ENCODE measurements at regions not wholly inside any gene's neighbourhood (a gene's known extent, or its start where the extent isn't known, plus 50 kb on each side); places are given as distances from the start of the nearest gene placed in this dataset.
"Not testable (repeated sequence)": the region's sequence is repeated elsewhere in the genome, so short reads cannot be mapped to it uniquely, and the experiment has no call there.

GRCh38 chr5:162668926-162669325 is 601.4 kb downstream of the GABRG2 start:
- H3K4me1 ChIP-seq = no peaks in the 10 kb centered on the region
- no peaks in the 10 kb centered on the region for H3K9me3 ChIP-seq
- no peaks in the 10 kb centered on the region for H3K27me3 ChIP-seq
- H3K27ac ChIP-seq = no peak overlapping the region
- no peak for TF ChIP-seq CTCF (IDR thresholded peaks at IDR 0.05)
- no peak for TF ChIP-seq POLR2A (IDR thresholded peaks at IDR 0.05)
- no peaks in the 10 kb centered on the region for H3K36me3 ChIP-seq
- H3K4me3 ChIP-seq = no peak overlapping the region
- no peak for DNase-seq

- Histone ChIP-seq H3K36me3 (no peaks in the 10 kb centered on the region), H3K27me3 (no peaks in the 10 kb centered on the region), H3K4me1 (no peaks in the 10 kb centered on the region), H3K9me3 (no peaks in the 10 kb centered on the region), H3K27ac (no peak overlapping the region), H3K4me3 (no peak overlapping the region)
- TF ChIP-seq CTCF (IDR thresholded peaks at IDR 0.05) (no peak), POLR2A (IDR thresholded peaks at IDR 0.05) (no peak)
- DNase-seq = no peak
Observed at GRCh38 chr5:162672061-162672460, 604.5 kb downstream of the GABRG2 start.

GRCh38 chr5:162683284-162683683 is 615.7 kb downstream of the GABRG2 start:
- TF ChIP-seq CTCF (IDR thresholded peaks at IDR 0.05) (no peak), POLR2A (IDR thresholded peaks at IDR 0.05) (no peak)
- H3K4me1 ChIP-seq = peaks cover 0 to 11% (median 0%) of the 10 kb centered on the region in 4 donors
- H3K27ac ChIP-seq = peak overlapping the region in 2 of 4 donors; percentile 18 to 62
- DNase-seq = no peak
- H3K36me3 ChIP-seq = no peaks in the 10 kb centered on the region
- H3K9me3 ChIP-seq = no peaks in the 10 kb centered on the region
- no peak overlapping the region for H3K4me3 ChIP-seq
- H3K27me3 ChIP-seq = no peaks in the 10 kb centered on the region

GRCh38 chr5:162684145-162684544 is 616.6 kb downstream of the GABRG2 start:
- Histone ChIP-seq H3K27ac (no peak overlapping the region), H3K9me3 (no peaks in the 10 kb centered on the region), H3K4me3 (no peak overlapping the region), H3K4me1 (peaks cover 0 to 11% (median 0%) of the 10 kb centered on the region in 4 donors), H3K27me3 (no peaks in the 10 kb centered on the region), H3K36me3 (no peaks in the 10 kb centered on the region)
- no peak for DNase-seq
- TF ChIP-seq CTCF (IDR thresholded peaks at IDR 0.05) (no peak), POLR2A (IDR thresholded peaks at IDR 0.05) (no peak)

GRCh38 chr5:162685302-162685701 is 617.7 kb downstream of the GABRG2 start:
- TF ChIP-seq POLR2A (IDR thresholded peaks at IDR 0.05) (no peak), CTCF (IDR thresholded peaks at IDR 0.05) (no peak)
- H3K27me3 ChIP-seq = no peaks in the 10 kb centered on the region

GRCh38 chr5:162696272-162696671 is 628.7 kb downstream of the GABRG2 start:
- peak in 1 of 3 donors; percentile 45 for DNase-seq

More at GRCh38 chr5:162685302-162685701, 617.7 kb downstream of the GABRG2 start:
- no peak for DNase-seq
- Histone ChIP-seq H3K4me1 (peaks cover 0 to 11% (median 0%) of the 10 kb centered on the region in 4 donors), H3K9me3 (no peaks in the 10 kb centered on the region), H3K27ac (no peak overlapping the region), H3K36me3 (no peaks in the 10 kb centered on the region), H3K4me3 (no peak overlapping the region)

More at GRCh38 chr5:162696272-162696671, 628.7 kb downstream of the GABRG2 start:
- not testable (repeated sequence) for H3K9me3 ChIP-seq, H3K4me3 ChIP-seq, H3K27ac ChIP-seq, H3K4me1 ChIP-seq, H3K36me3 ChIP-seq, H3K27me3 ChIP-seq
